GM19324 (cell line): ENCODE measurements at regions not wholly inside any gene's neighbourhood (a gene's known extent, or its start where the extent isn't known, plus 50 kb on each side); places are given as distances from the start of the nearest gene placed in this dataset.

ENCODE experiments used
- ATAC-seq: cut with Tn5 transposase; IDR thresholded peaks from one replicate; pipeline ENCODE4 v1.9.1; 2021; ENCODE audit warnings: mild to moderate bottlenecking, moderate library complexity; ENCODE audit not compliant: unreplicated experiment, low FRiP score

DNA sequence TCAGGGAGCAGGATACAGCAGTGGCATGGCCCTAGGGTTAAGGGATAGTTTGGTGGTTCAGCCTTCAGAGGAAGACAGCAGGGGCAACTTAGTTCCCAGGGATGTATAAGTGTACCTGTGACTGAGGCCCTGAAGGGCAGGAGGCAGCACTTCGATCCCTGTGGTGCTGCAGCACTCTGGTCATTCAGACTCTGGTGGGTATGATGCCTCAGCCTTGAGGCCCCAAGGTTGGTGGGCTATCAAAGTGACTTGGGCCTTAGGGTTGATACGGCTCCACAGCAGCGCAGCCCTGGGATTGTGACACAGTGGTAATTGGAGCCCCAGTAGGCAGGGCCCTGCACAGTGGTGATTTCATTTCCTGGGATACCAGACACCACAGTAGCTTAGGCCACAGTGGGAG is 1703.1 kb downstream of the PCDH7 start:
- no peak for ATAC-seq

DNA sequence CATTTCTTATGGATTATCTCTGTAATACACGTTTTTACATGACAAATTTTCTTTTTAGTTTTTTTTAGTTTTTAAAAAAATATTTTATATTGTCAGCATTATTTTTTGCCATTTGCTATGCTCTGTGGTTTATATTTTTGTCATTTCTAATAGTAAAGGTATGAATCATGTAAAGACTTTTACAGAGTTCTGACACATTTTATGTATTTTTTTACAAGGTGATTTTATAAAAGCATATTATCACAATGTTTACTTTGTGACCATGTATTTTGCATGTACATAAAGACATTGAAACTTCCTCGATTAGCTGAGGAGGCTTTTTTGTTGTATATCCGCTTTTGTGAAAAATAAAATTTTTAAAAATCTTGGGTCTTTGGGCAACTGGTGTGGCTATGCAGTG is 1705.1 kb downstream of the PCDH7 start:
- ATAC-seq: no peak

DNA sequence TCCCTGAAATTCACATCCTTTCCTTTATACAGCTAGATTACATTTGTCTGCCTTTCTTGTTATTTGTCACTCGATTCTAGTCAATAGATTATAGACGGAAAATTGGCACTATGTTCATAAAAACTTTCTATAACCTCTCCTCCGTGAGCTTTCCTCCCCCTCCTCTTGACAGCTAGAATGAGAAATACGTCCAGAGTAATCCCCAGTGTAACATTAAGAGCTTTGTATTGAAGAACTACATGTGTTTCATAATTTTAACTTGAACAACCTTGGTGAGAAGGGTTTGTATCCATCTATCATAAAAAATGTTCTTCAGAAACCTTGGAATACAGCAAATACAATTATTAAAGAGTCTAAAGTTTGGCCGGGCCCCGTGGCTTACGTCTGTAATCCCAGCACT is 1707.4 kb downstream of the PCDH7 start:
- no peak for ATAC-seq

- ATAC-seq: no peak
Observed at GRCh38 chr4:32429151-32429550, 1709.0 kb downstream of the PCDH7 start.

- ATAC-seq: no peak
Observed at GRCh38 chr4:32435308-32435707, 1715.1 kb downstream of the PCDH7 start.

DNA sequence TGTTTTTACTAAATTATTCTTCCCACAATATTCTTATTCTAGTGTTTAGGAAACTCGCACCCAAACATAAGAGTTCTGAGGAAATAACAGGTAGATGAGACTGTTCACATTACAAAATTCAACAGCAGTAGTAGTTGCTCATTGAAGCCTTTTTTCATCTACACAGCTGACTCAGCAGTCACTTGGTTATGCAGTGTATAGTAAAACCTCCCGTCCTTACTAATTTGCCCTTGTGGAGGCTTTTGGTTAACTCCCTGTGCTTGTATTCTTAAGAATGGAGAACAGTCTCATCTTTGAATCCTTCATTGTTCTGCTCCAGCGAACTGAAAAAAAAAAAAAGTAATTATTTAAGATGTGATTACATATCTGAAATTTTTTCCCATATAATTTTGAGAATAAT is 1716.6 kb downstream of the PCDH7 start:
- no peak for ATAC-seq

DNA sequence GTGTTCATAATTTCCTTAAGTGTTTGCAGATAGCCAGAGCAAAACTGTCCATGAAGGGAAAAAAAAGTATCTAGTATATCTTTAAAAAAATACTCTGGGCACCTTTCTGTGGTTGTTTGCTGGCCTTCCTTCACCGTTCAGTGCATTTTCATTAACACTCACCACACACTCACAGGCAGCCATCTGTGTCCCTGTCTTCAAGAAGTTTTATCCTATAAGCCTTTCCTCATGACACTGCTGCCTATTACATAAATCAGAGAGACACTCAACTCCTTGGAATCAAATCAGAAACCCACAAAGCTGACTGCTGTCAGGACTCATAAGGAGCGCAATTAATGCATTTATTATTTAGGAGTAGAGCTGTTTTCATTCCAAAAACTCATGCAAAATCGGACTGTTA is 1720.2 kb downstream of the PCDH7 start:
- ATAC-seq: no peak

DNA sequence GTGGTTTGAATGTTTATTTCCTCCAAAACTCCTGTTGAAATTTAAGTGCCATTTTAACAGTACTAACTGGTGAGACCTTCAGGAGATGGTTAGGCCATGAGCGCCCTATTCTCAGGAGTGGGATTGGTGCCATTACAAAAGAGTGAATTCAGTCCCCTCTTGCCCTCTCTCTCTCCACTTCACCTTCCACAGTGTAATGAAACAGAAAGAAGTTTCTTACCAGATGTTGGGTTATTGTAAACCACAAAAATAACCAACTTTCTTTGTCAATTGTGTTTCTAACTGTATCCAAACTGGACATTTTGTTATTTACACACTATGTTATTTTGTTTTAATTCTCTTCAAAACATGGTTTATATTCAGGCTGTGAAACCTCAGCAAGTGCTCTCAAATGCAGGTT is 1734.3 kb downstream of the PCDH7 start:
- no peak for ATAC-seq

DNA sequence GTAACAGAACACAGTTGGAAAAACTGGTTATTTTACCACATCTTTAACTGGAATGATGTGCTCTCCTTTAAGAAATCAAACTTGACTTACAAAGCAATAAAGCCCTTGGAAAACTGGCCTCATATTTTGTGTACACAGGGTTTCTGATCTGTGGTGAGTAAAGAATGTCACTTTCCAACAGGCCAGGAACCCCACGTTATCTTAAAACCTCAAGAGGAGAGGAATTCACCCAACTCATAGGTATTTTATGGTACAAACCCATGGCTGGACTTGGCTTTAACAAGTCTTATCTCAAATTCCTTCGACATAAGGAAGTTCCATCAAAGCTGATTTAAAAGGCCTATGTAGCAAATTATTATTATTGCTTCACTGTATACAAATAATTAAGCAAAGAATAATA is 1735.1 kb downstream of the PCDH7 start:
- no peak for ATAC-seq

- ATAC-seq: no peak
Observed at GRCh38 chr4:32460972-32461371, 1740.8 kb downstream of the PCDH7 start.

GRCh38 chr4:32462944-32463343 is 1742.8 kb downstream of the PCDH7 start:
- ATAC-seq: no peak

DNA sequence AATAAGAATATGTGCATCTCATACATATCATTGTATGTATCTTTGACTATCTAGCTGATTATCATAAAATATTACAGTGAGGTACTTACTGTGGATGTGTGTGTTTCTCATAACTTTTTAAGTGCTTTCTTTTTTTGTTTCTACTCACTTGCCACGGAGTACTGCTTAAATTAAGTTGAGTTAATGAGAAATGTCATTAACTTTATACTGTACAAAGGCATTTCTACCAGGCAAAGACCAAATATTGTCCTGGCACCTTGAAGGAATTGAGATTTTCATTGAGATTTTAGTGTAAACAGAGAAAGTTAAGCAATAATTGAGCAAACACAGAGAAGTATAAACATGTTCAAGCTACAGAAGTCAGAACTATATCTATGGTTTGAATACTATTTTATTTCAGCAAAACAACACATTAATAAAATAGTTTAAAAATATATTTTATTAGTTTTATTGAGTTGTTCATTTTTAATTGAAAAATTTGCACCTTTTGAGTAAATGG is 1750.0 kb downstream of the PCDH7 start:
- ATAC-seq: no peak

- no peak for ATAC-seq
Observed at GRCh38 chr4:32472918-32473317, 1752.7 kb downstream of the PCDH7 start.

GRCh38 chr4:32475710-32476109 is 1755.5 kb downstream of the PCDH7 start:
- no peak for ATAC-seq

GRCh38 chr4:32477518-32477917 is 1757.3 kb downstream of the PCDH7 start:
- no peak for ATAC-seq

- no peak for ATAC-seq
Observed at GRCh38 chr4:32485956-32486355, 1765.8 kb downstream of the PCDH7 start.

GRCh38 chr4:32488690-32489089 is 1768.5 kb downstream of the PCDH7 start:
- no peak for ATAC-seq

DNA sequence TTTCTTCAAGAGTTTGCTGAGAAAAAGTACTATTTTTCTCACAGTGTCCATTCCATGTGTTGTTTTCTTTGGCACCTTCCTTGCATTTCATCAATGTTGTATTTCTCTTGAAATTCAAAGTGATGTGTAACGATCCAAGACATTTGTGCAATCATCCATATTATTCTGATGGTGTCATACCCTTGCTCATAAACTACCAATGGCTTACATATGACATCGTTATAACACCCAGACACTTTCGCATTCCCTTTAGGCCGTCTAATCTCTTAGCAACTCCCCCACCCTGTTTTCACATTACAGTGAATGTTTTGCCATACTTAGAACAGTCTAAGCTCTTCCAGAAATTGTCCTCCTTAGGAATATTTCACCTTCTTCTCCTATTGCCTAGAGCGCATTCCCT is 1779.0 kb downstream of the PCDH7 start:
- ATAC-seq: no peak

- ATAC-seq: no peak
Observed at GRCh38 chr4:32503241-32503640, 1783.1 kb downstream of the PCDH7 start.

DNA sequence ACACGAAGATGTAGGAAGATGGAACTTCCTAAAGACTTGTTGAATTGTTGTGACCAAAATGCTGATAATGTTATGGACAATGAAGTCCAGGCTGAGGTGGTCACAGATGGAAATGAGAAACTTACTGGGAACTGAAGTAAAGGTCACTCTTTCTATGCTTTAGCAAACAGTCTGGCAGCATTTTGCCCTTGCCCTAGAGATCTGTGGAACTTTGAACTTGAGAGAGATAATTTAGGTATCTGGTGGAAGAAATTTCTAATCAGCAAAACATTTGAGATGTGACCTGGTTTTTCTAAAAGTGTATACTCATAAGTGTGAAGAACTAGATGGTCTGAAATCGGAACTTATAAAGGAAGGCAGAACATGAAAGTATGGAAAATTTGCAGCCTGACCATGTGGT is 1785.9 kb downstream of the PCDH7 start:
- no peak for ATAC-seq

GRCh38 chr4:32519060-32519459 is 1798.9 kb downstream of the PCDH7 start:
- no peak for ATAC-seq

GRCh38 chr4:32525420-32525819 is 1805.3 kb downstream of the PCDH7 start:
- ATAC-seq: no peak

DNA sequence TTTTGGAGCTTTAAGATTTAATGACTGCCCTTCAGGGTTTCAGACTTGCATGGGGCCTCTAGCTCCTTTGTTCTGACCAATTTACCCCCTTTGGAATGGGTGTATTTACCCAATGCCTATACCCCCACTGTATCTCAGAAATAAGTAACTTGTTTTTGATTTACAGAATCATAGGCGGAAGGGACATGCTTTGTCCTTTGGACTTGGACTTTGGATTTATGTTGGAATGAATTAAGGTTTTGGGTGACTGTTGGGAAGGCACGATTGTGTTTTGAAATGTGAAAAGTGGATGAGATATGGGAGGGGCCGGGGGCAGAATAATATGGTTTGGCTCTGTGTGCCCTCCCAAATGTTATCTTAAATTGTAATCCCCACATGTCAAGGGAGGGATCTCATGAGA is 1824.7 kb downstream of the PCDH7 start:
- ATAC-seq: no peak
